ENCODE measurements at regions not wholly inside any gene's neighbourhood (a gene's known extent, or its start where the extent isn't known, plus 50 kb on each side); places are given as distances from the start of the nearest gene placed in this dataset.

DNA sequence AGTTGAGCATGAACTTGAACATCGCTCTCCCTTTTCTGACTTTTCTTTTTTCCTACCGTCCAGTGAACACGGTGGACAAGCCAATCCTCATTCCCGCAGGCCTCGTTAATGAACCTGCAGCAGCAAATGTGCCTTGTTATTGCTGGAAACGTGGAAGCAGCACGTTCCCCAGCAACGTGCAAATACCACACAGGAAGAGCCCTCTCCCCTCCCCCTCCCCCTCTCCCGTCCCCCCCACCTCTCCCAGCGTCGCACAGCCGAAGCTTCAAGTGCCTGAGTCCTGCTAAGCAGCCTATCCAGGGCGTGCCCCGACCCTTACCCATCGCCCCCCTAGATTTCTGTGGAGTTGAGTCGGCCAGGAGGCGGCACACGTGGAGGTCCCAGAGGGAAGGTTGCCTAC is 219.9 kb downstream of the BCOR start:
- DNase-seq (ENCODE audit: low read depth in 2 of 2), result no peak

DNA sequence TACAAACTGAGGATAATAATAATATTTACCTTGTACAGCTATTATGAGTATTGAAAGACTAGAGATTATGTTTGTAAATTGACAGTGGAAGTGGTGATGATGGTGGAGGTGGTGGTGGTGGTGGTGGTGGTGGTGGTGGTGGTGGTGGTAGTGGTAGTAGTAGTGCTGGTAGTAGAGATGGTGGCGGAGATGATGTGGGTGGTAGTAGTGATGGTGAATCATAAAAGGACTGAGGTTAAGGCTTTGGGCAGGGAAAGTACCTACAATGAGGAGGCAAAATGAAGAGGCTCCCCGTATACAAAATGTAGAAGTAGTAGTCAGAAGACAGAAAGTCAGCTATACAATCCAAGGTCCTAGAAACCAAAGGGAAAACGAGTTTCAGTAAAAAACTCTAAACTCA is 214.1 kb downstream of the BCOR start:
- no peak for DNase-seq (ENCODE audit: low read depth in 2 of 2)

DNA sequence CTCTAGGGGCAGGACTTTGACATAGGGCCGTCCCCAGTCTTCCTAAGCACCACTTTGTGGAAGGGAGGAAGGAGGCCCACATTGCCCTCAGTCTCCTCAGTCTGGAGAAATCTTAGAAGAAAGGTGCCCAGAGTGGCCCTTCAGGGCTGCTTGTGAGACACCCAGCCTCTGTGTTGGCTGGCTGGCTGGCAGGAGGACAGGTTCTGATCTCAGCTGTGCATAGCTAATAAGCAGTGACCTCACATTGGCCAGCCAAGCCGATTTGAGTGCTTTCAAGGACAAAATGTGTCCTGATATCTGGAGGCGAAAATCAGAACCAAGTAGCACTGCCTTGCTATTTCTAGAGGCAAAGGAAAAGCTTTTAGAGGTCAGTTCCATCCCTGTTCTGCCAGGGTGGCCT is 211.5 kb downstream of the BCOR start:
- DNase-seq (ENCODE audit: low read depth in 2 of 2), result no peak

DNA sequence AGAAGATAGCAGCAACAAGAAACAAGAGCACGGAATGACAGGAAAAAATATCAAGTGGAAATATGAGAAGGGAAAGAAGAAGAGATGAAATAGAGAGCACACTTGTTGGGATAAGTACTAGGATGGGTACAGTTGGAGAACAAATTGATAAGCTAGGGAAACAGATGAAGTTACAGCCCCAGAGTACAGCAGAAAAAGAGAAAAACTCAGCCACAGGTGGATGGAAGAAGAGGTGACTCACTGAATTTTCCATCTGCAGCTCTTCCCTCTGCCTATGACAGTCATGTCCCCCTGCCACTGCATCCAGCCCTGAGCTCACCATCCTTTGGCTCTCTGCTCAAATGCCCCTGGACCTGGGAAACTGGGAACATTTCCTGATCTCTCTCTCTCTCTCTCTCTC is 209.0 kb downstream of the BCOR start:
- no peak for DNase-seq (ENCODE audit: low read depth in 2 of 2)

- no peak for DNase-seq (ENCODE audit: low read depth in 2 of 2)
These were observed 208.1 kb downstream of the BCOR start for GRCh38 chrX:39889704-39890103.

GRCh38 chrX:39890807-39891206 is 207.0 kb downstream of the BCOR start:
- DNase-seq (ENCODE audit: low read depth in 2 of 2), result no peak

GRCh38 chrX:39891781-39892180 is 206.0 kb downstream of the BCOR start:
- DNase-seq (ENCODE audit: low read depth in 2 of 2), result no peak

DNA sequence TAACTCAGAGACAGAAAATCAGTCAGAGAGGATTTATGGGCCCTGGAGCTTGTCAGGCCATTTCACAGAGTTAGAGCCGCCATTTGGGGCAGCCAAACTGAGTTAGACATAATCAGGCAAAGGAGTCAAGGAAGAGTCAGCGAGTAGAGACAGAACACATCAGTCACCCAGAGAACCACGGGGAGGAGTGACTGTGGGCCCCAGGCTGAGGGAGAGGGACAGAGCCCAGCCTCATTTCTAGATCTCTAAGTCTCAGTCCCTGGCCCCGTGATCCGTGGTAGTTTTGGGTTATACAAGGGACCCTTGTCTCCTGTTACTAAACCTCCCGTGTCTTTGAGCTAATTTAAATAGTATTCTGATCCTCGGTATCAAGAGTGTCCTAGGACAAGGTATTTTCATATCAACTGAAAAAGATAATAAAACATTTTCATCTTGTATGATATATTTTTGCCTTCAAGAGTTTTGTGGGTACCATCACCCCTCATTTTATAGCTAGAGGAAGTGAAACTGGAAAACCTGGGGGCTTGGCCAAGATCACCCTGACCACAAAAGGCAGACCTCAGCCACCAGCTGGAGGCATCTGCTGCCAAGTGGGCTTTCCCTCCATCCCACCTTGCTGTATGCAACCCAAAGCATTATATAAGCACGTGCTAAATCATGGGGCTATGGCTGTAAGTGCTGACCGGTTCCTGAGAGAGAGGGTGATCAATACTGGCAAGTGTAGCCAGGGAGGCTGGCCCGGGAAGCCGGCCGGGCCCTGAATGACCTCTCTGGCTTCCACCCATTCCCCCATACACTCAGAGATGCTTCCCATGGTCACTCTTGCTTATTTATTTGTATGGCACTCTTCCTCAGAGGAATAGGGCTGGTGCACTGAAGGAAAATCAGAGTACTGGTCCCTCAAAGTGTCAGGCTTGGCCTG is 204.1 kb downstream of the BCOR start:
- no peak for DNase-seq (ENCODE audit: low read depth in 2 of 2)

- no peak for DNase-seq (ENCODE audit: low read depth in 2 of 2)
These were observed 203.1 kb downstream of the BCOR start for GRCh38 chrX:39894683-39895082.

- no peak for DNase-seq (ENCODE audit: low read depth in 2 of 2)
These were observed 202.3 kb downstream of the BCOR start for GRCh38 chrX:39895218-39896110.

DNA sequence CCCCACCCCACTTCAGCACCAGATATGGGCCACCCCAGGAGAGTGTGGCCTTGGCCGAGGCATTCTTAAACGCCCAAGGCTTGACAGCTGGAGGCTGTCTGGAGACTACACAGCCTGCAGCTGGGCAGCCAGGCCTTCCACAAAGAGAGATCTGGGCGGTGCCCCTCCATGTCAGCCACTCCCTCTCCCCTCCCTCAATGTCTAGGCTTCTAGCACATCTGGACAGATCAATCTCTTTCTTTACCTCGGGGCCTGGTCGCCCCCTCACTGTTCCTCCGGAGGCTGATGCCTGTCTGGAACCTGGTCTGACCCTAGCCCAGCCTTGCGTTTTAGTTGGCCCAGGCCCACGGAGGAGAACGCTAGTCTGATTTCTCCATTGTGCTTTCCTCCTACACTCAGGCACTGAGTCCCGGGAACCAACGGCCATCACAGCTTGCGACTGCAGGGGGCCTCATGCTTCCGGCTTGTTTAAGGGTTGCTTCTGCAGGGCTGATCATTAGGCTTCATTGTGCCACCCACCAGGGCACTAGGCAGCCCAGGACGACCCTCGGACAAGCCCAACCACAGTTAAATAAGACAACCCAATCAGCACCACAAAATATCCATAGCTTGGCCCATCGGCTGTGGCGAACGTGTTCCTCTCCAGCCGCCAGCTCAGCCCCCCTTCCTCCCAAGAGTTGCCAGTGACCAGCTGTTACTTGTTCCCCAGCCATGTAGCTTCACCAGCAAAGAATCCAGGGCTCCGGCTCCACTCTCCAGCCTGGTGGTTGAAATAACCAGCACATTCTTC is 200.6 kb downstream of the BCOR start:
- peak in 1 of 2 experiments; percentile 15 for DNase-seq (ENCODE audit: low read depth in 2 of 2)

DNA sequence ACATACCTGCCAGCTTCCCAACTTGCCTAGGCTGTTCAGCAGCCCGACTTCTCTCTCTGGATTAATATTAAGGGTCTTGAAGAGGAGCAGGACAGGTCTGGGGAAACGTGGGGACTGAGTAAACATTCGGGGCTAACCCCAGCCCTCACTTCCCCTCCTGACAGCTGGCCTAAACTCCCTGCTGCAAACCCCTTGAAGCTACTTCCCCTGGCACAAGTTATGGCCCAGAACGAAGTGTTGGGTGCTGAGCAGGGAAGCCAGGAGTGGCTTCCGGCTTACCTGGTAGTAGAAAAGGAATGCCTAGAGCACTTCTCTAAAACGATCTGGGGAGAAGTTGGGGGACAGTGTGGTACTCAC is 200.0 kb downstream of the BCOR start:
- no peak for DNase-seq (ENCODE audit: low read depth in 2 of 2)

- DNase-seq (ENCODE audit: low read depth in 2 of 2), result no peak
These were observed 199.6 kb downstream of the BCOR start for GRCh38 chrX:39898147-39898546.

DNA sequence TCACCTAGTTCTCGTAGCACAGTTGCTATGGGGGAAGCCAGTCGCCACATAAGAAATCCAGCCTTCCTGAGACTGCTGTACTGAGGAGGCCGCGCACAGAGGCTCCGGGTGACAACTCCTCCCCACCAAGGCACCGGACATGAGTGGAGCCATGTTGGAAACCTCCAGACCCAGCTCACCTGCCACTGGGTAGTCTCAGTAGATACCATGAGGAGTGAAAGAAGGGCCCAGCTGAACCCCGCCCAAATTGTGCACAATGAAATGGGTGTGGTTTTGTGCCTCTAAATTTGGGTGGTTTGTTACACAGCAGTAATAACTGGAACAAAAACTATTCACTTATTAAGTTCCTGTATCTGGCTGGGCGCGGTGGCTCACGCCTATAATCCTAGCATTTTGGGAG is 198.7 kb downstream of the BCOR start:
- no peak for DNase-seq (ENCODE audit: low read depth in 2 of 2)

DNA sequence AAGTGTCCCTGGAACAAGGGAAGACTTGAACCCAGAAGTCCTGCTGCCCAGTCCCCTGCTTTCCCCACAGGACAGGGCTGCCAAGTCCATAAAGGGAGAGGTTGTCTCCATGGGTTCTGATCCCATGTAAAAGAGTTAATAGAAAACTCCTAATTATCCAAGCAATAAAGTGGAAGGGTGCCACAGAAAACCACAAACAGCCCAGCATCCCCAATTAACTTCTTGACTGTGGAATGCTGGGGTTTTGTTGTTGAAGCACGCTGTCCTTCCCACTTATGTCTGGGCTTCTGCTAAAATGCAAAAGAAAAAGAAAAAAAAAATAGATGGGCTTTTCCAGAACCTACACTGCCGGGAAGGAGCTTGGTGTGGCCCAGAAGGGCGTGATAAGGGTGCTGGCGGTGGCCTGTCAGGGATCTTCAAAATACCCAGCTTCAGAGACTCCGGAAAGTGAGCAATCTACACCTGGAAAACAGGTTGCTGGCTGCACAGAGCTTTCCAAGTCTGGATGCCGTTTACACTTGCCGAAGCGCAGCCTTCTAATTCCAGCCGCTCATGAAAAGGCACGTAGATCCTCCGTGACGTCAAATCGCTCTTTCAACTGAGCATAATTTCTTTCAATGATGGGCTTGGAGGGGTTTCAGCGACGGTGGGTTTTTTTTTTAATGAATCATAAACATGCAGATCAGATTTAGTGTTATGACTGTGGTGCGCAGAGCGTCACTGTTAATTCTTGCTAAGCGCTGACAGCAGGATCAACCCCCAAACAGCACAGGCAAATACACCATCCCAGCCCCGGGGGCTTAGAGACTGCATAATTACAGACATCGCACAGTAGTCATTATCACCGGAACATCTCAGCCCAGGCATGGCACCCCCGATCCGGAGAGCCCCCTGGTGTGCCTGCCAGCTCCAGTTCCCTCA is 197.6 kb downstream of the BCOR start:
- no peak for DNase-seq (ENCODE audit: low read depth in 2 of 2)

DNA sequence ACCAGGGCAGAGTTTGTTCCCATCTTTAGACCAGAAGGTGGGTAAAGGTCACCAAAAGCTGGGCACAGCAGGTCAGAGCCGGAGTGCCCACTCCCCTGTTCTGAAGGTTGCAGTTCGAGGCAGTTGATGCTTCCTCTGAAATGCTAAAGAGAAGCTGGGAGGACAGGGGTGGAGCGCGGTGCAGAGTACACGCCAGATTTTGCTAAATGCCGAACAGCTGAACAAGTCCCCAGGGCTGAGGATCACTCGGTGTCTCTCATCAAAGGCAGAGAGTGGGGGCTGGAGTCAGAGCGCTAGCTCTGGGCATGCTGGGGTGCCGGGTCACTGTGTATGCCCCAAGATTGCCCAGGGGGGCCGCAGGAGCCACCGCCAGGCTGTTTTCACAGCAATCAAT is 197.0 kb downstream of the BCOR start:
- DNase-seq (ENCODE audit: low read depth in 2 of 2), result no peak

DNA sequence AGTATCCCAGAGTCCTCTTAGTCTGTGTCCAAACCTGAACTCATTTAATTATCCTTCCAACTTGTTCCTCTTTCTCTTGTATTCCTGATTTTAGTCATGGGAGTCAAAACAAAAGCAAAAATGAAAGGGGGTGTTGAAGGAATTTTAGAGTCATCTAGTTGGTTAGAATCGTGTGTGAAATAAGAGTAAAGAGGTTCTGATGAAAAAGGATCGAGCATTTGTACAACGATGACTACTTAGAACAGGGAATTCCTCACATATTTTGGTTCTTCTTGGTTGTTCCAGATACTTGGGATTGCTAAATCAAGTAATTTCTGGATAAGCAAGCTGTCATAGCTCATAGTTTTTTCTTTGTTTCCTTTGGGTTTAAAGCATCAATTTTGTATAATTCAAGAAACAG is 194.4 kb downstream of the BCOR start:
- DNase-seq (ENCODE audit: low read depth in 2 of 2), result peak; percentile 21 to 31

- DNase-seq (ENCODE audit: low read depth in 2 of 2), result no peak
These were observed 193.8 kb downstream of the BCOR start for GRCh38 chrX:39903937-39904336.

DNA sequence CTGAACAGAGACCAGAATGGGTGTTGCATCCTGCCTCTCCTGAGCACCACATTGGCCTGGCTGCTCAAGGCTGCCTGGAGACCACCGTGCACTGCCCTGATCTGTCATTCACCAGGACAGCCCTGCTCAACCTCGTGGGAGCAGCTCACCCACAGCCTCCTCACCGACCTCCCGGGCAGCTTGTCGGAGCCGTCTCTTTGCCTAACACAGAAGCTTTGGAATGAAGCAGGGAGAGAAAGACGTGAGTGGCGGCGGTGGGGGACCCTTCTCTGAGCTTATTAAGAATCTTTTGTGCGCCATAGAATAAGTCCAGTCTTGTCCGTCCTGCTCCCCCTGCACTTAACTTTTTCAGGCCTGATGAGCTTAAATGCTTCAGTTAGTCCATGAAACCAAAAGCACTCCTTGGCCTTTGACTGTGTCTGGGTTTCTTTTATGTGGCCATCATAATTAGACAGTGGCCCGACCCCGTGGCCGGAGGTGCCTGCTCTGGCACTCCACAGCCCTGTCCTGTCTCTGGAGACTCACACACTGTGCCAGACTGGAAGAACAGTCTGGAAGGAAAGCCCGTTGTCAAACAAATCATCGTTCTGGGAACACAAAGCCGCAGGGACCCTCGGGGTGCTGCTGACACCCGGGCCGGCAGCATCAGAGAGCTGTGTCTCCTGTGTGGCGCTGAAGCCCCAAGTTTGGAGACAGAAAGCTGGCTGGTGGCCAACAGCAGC is 192.8 kb downstream of the BCOR start:
- DNase-seq (ENCODE audit: low read depth in 2 of 2), result no peak

DNA sequence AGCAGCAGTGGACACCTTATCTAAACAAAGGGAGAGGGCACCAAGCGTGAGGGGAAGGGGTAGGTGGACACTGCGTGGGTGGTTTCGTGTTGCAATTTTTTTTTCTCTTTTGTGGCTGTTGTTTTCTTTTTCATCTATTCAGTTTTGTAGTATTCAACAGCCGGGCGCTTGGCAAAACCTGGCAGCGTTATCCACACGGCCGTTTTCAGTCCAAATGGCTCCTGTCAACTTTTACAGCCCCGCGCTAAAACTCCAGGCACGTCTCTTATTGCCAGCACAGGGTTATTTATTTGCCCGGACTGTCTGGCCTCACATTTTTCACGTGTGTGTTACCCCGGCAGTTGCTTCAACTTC is 192.2 kb downstream of the BCOR start:
- no peak for DNase-seq (ENCODE audit: low read depth in 2 of 2)
